OCI-LY3 (cell line): ENCODE measurements at regions not wholly inside any gene's neighbourhood (a gene's known extent, or its start where the extent isn't known, plus 50 kb on each side); places are given as distances from the start of the nearest gene placed in this dataset.

ENCODE experiments used
- CTCF ChIP-seq: fragments of 200-600, 300-600 bp; sonication (generic); IDR thresholded peaks from 2 replicates; pipeline ENCODE4 v1.5.1; 2014; ENCODE audit warnings: antibody characterized with exemption, low read length, low read depth
- EZH2phosphoT487 ChIP-seq: fragments of 200-600 bp; shearing (Covaris generic); IDR thresholded peaks from 2 replicates; pipeline ENCODE4 v1.6.1; 2018; ENCODE audit warnings: antibody characterized with exemption, mixed run types, low read depth

GRCh38 chr7:16079723-16080122 lies 341.6 kb downstream of the CRPPA start:
- TF ChIP-seq CTCF: no peak
- TF ChIP-seq EZH2phosphoT487: no peak
